ENCODE measurements at regions not wholly inside any gene's neighbourhood (a gene's known extent, or its start where the extent isn't known, plus 50 kb on each side); places are given as distances from the start of the nearest gene placed in this dataset.

GRCh38 chr10:35927990-35928488 is 285.9 kb upstream of the FZD8 start:
- TF ChIP-seq CTCF (IDR thresholded peaks at IDR 0.05) (no peak), POLR2A (IDR thresholded peaks at IDR 0.05) (no peak)
